ENCODE measurements at regions not wholly inside any gene's neighbourhood (a gene's known extent, or its start where the extent isn't known, plus 50 kb on each side); places are given as distances from the start of the nearest gene placed in this dataset.

- Histone ChIP-seq H3K27ac (ENCODE audit: insufficient read depth, low read depth, low read length) (no peak overlapping the region), H3K79me2 (ENCODE audit: control insufficient read depth, insufficient read depth, low read length) (no peaks in the 10 kb centered on the region), H3K9me3 (replicated peaks; ENCODE audit: control insufficient read depth, insufficient read depth, low read length) (no peaks in the 10 kb centered on the region), H4K20me1 (replicated peaks; ENCODE audit: control insufficient read depth, extremely low read depth, insufficient read depth, low read length) (no peaks in the 10 kb centered on the region), H3K9me1 (replicated peaks; ENCODE audit: control insufficient read depth, extremely low read depth, insufficient read depth, low read length) (no peaks in the 10 kb centered on the region), H3K4me3 (replicated peaks in 1 of 3; ENCODE audit: insufficient read depth in 1 of 3, low read depth in 1 of 3, low read length in 3 of 3) (peak overlapping the region in 2 of 3 experiments; percentile 40 to 45), H3K27me3 (ENCODE audit: control insufficient read depth in 2 of 2, insufficient read depth in 2 of 2, low read length in 2 of 2) (peaks cover 42 to 51% of the 10 kb centered on the region in 2 experiments), H3K36me3 (ENCODE audit: control insufficient read depth in 2 of 2, extremely low read depth in 1 of 2, insufficient read depth in 2 of 2, low read length in 2 of 2) (no peaks in the 10 kb centered on the region), H3K9ac (replicated peaks; ENCODE audit: extremely low read depth, insufficient read depth, low read length) (no peak overlapping the region), H3K4me2 (ENCODE audit: insufficient read depth, low read length) (peak overlapping the region; percentile 33), H2AFZ (ENCODE audit: low read depth, low read length) (no peak overlapping the region), H3K4me1 (ENCODE audit: control insufficient read depth, extremely low read depth, insufficient read depth, low read length) (peaks cover 3% of the 10 kb centered on the region)
- no peak for TF ChIP-seq JUN (IDR thresholded peaks at IDR 0.05; ENCODE audit: borderline replicate concordance, insufficient read depth, insufficient read length, low read depth)
- TF ChIP-seq MYC (IDR thresholded peaks at IDR 0.05; ENCODE audit: low read depth, low read length) = no peak
- peak; percentile 21 for TF ChIP-seq EZH2 (IDR thresholded peaks at IDR 0.05; ENCODE audit: borderline replicate concordance, low read depth, low read length, severe bottlenecking)
- no peak for TF ChIP-seq FOS (IDR thresholded peaks at IDR 0.05; ENCODE audit: borderline replicate concordance, insufficient read depth, low read length)
- TF ChIP-seq MAX (IDR thresholded peaks at IDR 0.05; ENCODE audit: insufficient read depth, insufficient read length) = no peak
- TF ChIP-seq GATA2 (IDR thresholded peaks at IDR 0.05; ENCODE audit: insufficient read depth, insufficient read length, low read depth, low read length) = no peak
- TF ChIP-seq POLR2AphosphoS5 (IDR thresholded peaks at IDR 0.05; ENCODE audit: insufficient read depth, low read depth, low read length) = no peak
- CTCF ChIA-PET = interaction anchor here (0.6 to 8.4 kb wide), 38 partner anchors 9 to 678 kb away, joined by 3 to 504 read pairs (median 4); partner anchors contain the start of gene UBL3
- dilution Hi-C loops (cut with MboI; ENCODE audit: extremely low pct_ligation_motif_present, low sequenced_read_pairs) (no loop called here), intact Hi-C loops (cut with micrococcal nuclease) (loop anchor here (1.0 kb wide), 1 partner anchor 607 kb away; no protein-coding TSS in a partner anchor)
- POLR2A ChIA-PET = no interaction called here
- BruUV-seq (replicated peaks) = no TSS peak
- DNase-seq (ENCODE audit: low read depth, low spot score) = no peak
- no peak for FAIRE-seq
These were observed 192.1 kb downstream of the KATNAL1 start for GRCh38 chr13:30115257-30115600.
